ENCODE measurements at regions not wholly inside any gene's neighbourhood (a gene's known extent, or its start where the extent isn't known, plus 50 kb on each side); places are given as distances from the start of the nearest gene placed in this dataset.

DNA sequence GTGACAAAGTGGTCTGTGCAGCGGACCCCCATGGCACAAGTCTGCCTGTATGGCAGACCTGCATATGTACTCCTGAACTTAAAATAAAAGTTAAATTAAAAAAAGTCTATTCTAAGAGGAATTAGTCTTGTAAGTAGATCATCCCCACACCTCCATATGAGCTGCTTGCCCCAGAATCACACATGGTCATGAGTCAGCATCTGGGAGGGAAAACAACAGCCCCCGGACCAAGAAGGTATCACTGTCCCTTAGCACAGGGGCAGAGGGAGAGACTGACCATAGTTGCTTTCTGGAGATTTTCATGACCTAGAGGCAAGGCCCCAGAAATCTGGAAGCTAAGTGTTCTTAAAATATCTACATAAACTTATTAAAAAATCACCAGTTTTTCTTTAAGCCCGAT is 86.6 kb upstream of the PDK4 start:
- TF ChIP-seq, protein P1, sequence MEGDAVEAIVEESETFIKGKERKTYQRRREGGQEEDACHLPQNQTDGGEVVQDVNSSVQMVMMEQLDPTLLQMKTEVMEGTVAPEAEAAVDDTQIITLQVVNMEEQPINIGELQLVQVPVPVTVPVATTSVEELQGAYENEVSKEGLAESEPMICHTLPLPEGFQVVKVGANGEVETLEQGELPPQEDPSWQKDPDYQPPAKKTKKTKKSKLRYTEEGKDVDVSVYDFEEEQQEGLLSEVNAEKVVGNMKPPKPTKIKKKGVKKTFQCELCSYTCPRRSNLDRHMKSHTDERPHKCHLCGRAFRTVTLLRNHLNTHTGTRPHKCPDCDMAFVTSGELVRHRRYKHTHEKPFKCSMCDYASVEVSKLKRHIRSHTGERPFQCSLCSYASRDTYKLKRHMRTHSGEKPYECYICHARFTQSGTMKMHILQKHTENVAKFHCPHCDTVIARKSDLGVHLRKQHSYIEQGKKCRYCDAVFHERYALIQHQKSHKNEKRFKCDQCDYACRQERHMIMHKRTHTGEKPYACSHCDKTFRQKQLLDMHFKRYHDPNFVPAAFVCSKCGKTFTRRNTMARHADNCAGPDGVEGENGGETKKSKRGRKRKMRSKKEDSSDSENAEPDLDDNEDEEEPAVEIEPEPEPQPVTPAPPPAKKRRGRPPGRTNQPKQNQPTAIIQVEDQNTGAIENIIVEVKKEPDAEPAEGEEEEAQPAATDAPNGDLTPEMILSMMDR (IDR thresholded peaks at IDR 0.05), result no peak
- TF ChIP-seq POLR2A (IDR thresholded peaks at IDR 0.05), result no peak
- no peak for TF ChIP-seq POLR2AphosphoS5 (IDR thresholded peaks at IDR 0.05)

All from breast epithelium (tissue), 3 donors.